HepG2 (cell line): ENCODE measurements at regions not wholly inside any gene's neighbourhood (a gene's known extent, or its start where the extent isn't known, plus 50 kb on each side); places are given as distances from the start of the nearest gene placed in this dataset.

Experiments used
- ATAC-seq: fragments of 200-7000 bp; cut with Tn5 transposase; 3 replicates; pipeline ENCODE4 v1.9.1; 2020; ENCODE audit warnings: mild to moderate bottlenecking, moderate library complexity
- BruUV-seq: library from RNA; stranded (reverse); fragments of 400-500 nt; replicated peaks from 2 replicates; lab custom pipeline; 2021; lab: Mats Ljungman, UMichigan
- CTCF ChIA-PET: fragments of 300-600 bp; formaldehyde crosslinking; extraction: SDS; loops from one replicate; lab custom pipeline; 2021; ENCODE audit warnings: low total read pairs, inconsistent platforms, low intra/inter-chr PET ratio; lab: Yijun Ruan, JAX
- POLR2A ChIA-PET: fragments of 350-600 bp; sonication (Branson Sonifier 250); formaldehyde crosslinking; loops from one replicate; lab custom pipeline; 2020; ENCODE audit warnings: antibody characterized with exemption, inconsistent platforms; lab: Yijun Ruan, JAX
- DNase-seq: peaks from one replicate; pipeline ENCODE4 v3.0.0-alpha.2; 2015; ENCODE audit warnings: low spot score
- FAIRE-seq: peaks from 3 replicates; lab custom pipeline; 2011; peaks lifted over from hg19 to GRCh38; lab: Jason Lieb, UNC
- H2AFZ ChIP-seq: one replicate; pipeline ENCODE4 v1.6.1; 2011; ENCODE audit warnings: low read length, inconsistent platforms
- H3K27ac ChIP-seq: fragments of 300-600 bp; 3 replicates; pipeline ENCODE4 v1.8.0; 2011; ENCODE audit warnings: mixed run types, mild to moderate bottlenecking, mixed read lengths, low read length, inconsistent platforms; ENCODE audit not compliant: insufficient read depth; ENCODE audit errors: extremely low read length
- H3K27me3 ChIP-seq, 2 experiments: fragments of 200-600 bp in 1 of 2; 2 replicates in 1 of 2; 3 replicates in 1 of 2; pipeline versions ENCODE4 v1.6.0 to v1.8.0; 2011; ENCODE audit warnings: low read length in 2 of 2, mild to moderate bottlenecking in 2 of 2, moderate library complexity in 2 of 2, inconsistent platforms in 1 of 2; ENCODE audit not compliant: insufficient read depth in 2 of 2, control insufficient read depth in 1 of 2
- H3K36me3 ChIP-seq, 2 experiments: fragments of 200-600 bp in 1 of 2; replicated peaks in 1 of 2; 2 replicates in 1 of 2; 3 replicates in 1 of 2; pipeline versions ENCODE4 v1.5.1 to v1.8.0; 2011; ENCODE audit warnings: low read length in 2 of 2, inconsistent platforms in 1 of 2; ENCODE audit not compliant: insufficient read depth in 2 of 2, control insufficient read depth in 1 of 2
- H3K4me1 ChIP-seq: 2 replicates; pipeline ENCODE4 v1.5.1; 2012; ENCODE audit warnings: low read length, inconsistent platforms; ENCODE audit not compliant: insufficient read depth
- H3K4me2 ChIP-seq: 2 replicates; pipeline ENCODE4 v1.6.0; 2011; ENCODE audit warnings: low read depth, low read length, inconsistent platforms
- H3K4me3 ChIP-seq, 3 experiments: fragments of 200-600 bp in 1 of 3; sonication (generic), shearing (Covaris generic) in 1 of 3; replicated peaks in 1 of 3; 2 replicates each; pipeline ENCODE4 v1.5.1; 2011 to 2016; ENCODE audit warnings: low read length in 3 of 3, inconsistent platforms in 2 of 3, low read depth in 2 of 3, mild to moderate bottlenecking in 2 of 3, control low read depth in 1 of 3, mixed read lengths in 1 of 3; ENCODE audit not compliant: insufficient read depth in 1 of 3
- H3K79me2 ChIP-seq: one replicate; pipeline ENCODE4 v1.6.1; 2011; ENCODE audit warnings: low read length, inconsistent platforms; ENCODE audit not compliant: insufficient read depth
- H3K9ac ChIP-seq: 2 replicates; pipeline ENCODE4 v1.6.0; 2011; ENCODE audit warnings: mild to moderate bottlenecking, low read depth, low read length, inconsistent platforms; ENCODE audit not compliant: insufficient read depth
- H3K9me3 ChIP-seq: 2 replicates; pipeline ENCODE4 v1.5.1; 2012; ENCODE audit warnings: mild to moderate bottlenecking, low read length
- H4K20me1 ChIP-seq: 2 replicates; pipeline ENCODE4 v1.6.0; 2011; ENCODE audit warnings: inconsistent platforms, mild to moderate bottlenecking, low read length, moderate library complexity; ENCODE audit not compliant: insufficient read depth
- AHR ChIP-seq: IDR thresholded peaks from 2 replicates; pipeline ENCODE4 v1.6.1; 2018; ENCODE audit warnings: missing genetic modification reagents, missing compliant biosample characterization
- KAT8 ChIP-seq: IDR thresholded peaks from 2 replicates; pipeline ENCODE4 v1.6.1; 2016; ENCODE audit warnings: missing genetic modification reagents, missing compliant biosample characterization
- MED13 ChIP-seq: sonication (generic); formaldehyde crosslinking; IDR thresholded peaks from 2 replicates; pipeline ENCODE4 v1.5.0; 2020; ENCODE audit warnings: missing genetic modification reagents
- MTA3 ChIP-seq: sonication (generic); formaldehyde crosslinking; IDR thresholded peaks from 2 replicates; pipeline ENCODE4 v1.4.0; 2020; ENCODE audit warnings: missing genetic modification reagents
- NFATC3 ChIP-seq: sonication (generic); formaldehyde crosslinking; IDR thresholded peaks from 2 replicates; pipeline ENCODE4 v1.5.1; 2020; ENCODE audit warnings: mild to moderate bottlenecking, missing genetic modification reagents
- PHF21A ChIP-seq: sonication (generic); formaldehyde crosslinking; IDR thresholded peaks from 2 replicates; pipeline ENCODE4 v1.5.0; 2020; ENCODE audit warnings: mild to moderate bottlenecking, missing genetic modification reagents
- PRPF4 ChIP-seq: fragments of 200-400 bp; formaldehyde crosslinking; IDR thresholded peaks from 2 replicates; pipeline ENCODE4 v1.6.1; 2016; ENCODE audit warnings: low read length, low read depth; ENCODE audit not compliant: poor library complexity, severe bottlenecking
- SALL2 ChIP-seq: sonication (generic); formaldehyde crosslinking; IDR thresholded peaks from 2 replicates; pipeline ENCODE4 v1.8.1; 2023; ENCODE audit warnings: mild to moderate bottlenecking, missing genetic modification reagents, inconsistent platforms
- SMARCC2 ChIP-seq: fragments of 450-650 bp; IDR thresholded peaks from 2 replicates; pipeline ENCODE4 v1.6.1; 2017; ENCODE audit warnings: antibody characterized with exemption, mild to moderate bottlenecking
- SMC3 ChIP-seq: IDR thresholded peaks from 2 replicates; pipeline ENCODE4 v1.6.1; 2011; ENCODE audit warnings: low read length, improper control_type of control experiment
- ZNF101 ChIP-seq: sonication (generic); formaldehyde crosslinking; IDR thresholded peaks from 2 replicates; pipeline ENCODE4 v1.4.0; 2020; ENCODE audit warnings: mild to moderate bottlenecking, low read depth, missing genetic modification reagents, borderline replicate concordance
- ZNF496 ChIP-seq: sonication (generic); formaldehyde crosslinking; IDR thresholded peaks from 2 replicates; pipeline ENCODE4 v1.8.1; 2023; ENCODE audit warnings: mild to moderate bottlenecking, moderate library complexity, missing genetic modification reagents; ENCODE audit not compliant: insufficient replicate concordance
- ZNF558 ChIP-seq: sonication (generic); formaldehyde crosslinking; IDR thresholded peaks from 2 replicates; pipeline ENCODE4 v1.9.0; 2022; ENCODE audit warnings: mild to moderate bottlenecking, missing genetic modification reagents, borderline replicate concordance
- ZNF567 ChIP-seq: sonication (generic); formaldehyde crosslinking; IDR thresholded peaks from 2 replicates; pipeline ENCODE4 v1.8.1; 2023; ENCODE audit warnings: mild to moderate bottlenecking, missing genetic modification reagents, borderline replicate concordance
- ZNF616 ChIP-seq: sonication (generic); formaldehyde crosslinking; IDR thresholded peaks from 2 replicates; pipeline ENCODE4 v1.5.0; 2020; ENCODE audit warnings: low read depth, mild to moderate bottlenecking, missing genetic modification reagents
- ZNF768 ChIP-seq: sonication (generic); formaldehyde crosslinking; IDR thresholded peaks from 2 replicates; pipeline ENCODE4 v1.4.0; 2020; ENCODE audit warnings: missing genetic modification reagents
- ZSCAN9 ChIP-seq: IDR thresholded peaks from 2 replicates; pipeline ENCODE4 v1.6.1; 2016; ENCODE audit warnings: borderline replicate concordance
- WGBS: methylation state at CpG from one replicate; pipeline ENCODE4 v1.1.6; 2017; ENCODE audit warnings: low lambda C conversion rate; 5-methylcytosine and 5-hydroxymethylcytosine counted together
- in situ Hi-C: cut with HindIII; loops from 2 replicates; pipeline ENCODE4 v1.10.0; 2017; ENCODE audit warnings: low pct_unique_long_range_greater_than_20kb; ENCODE audit not compliant: extremely low pct_ligation_motif_present
- intact Hi-C: fragments of 100-400 bp; cut with micrococcal nuclease; formaldehyde crosslinking; loops from one replicate; pipeline ENCODE4 v1.10.0; 2022; ENCODE audit not compliant: unreplicated experiment
- TF ChIP-seq, protein P1 (sequence below): sonication (generic); formaldehyde crosslinking; IDR thresholded peaks from 2 replicates; pipeline ENCODE4 v1.5.0; 2020; ENCODE audit warnings: missing genetic modification reagents

DNA sequence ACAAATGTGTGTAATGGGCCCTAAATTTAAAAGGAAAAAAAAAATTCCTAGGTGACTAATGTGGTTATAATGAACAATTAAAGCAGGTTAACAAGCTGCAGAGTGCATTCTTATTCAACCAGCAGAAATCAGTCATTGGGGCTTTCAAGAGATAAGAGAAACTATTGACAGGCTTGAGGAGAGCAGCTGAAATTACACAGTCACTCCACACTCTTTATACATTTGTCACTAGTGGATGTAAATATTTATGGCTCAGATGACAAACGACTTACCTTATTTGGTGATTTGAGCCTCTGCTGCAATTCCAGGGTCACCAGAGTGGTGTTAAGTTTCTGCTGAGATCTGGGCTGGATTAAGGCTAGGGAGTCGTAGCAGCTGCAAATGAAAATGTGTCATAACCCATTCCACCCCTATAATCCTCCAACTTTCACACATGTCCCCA lies 896.3 kb downstream of the TTLL7 start (continued):
- TF ChIP-seq SALL2 (CRISPR knock-in tag) (no peak), ZSCAN9 (CRISPR knock-in tag) (no peak), AHR (CRISPR knock-in tag) (no peak), ZNF558 (CRISPR knock-in tag) (no peak), ZNF616 (no peak), SMC3 (no peak)

DNA sequence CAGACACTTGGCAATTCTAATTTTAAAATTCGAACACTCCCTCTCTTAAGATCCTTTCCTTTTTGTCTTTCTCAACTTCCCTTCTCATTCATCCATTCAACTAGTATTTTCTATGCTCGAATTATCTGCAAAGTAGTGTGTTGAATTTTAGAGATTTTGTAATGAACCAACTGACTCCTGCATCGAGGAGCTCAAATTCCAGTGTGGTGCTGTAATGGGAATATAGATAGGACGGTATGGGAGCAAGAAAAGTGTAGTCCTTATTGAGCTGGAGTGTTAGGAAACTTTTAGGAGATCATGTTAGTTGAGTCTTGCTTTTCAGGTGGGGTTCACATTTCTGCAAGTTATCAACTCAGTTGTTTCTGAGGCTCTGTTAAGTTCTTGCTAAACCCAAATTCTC lies 897.5 kb downstream of the TTLL7 start:
- DNase-seq (no peak), ATAC-seq (no peak)
- Histone ChIP-seq H3K9me3 (peaks cover 82% of the 10 kb centered on the region), H3K4me3 (no peak overlapping the region), H3K4me2 (no peak overlapping the region), H4K20me1 (no peaks in the 10 kb centered on the region), H3K27me3 (no peaks in the 10 kb centered on the region), H3K4me1 (no peaks in the 10 kb centered on the region), H3K36me3 (no peaks in the 10 kb centered on the region), H3K27ac (no peak overlapping the region), H3K9ac (no peak overlapping the region), H3K79me2 (no peaks in the 10 kb centered on the region)
- ChIA-PET POLR2A (no interaction called here), CTCF (no interaction called here)
- no TSS peak for BruUV-seq
- in situ Hi-C loops (no loop called here), intact Hi-C loops (no loop called here)
- WGBS, result under 1% methylated on average over 4 of the region's 4 CpGs
- TF ChIP-seq MED13 (CRISPR knock-in tag), result no peak
- no peak for TF ChIP-seq SMARCC2
- no peak for TF ChIP-seq ZNF558 (CRISPR knock-in tag)
- TF ChIP-seq PHF21A (CRISPR knock-in tag), result no peak
- no peak for TF ChIP-seq MTA3 (CRISPR knock-in tag)
- TF ChIP-seq ZNF768 (CRISPR knock-in tag), result no peak
- TF ChIP-seq NFATC3 (CRISPR knock-in tag), result no peak
- TF ChIP-seq PRPF4, result no peak
- no peak for TF ChIP-seq KAT8 (CRISPR knock-in tag)
- no peak for TF ChIP-seq ZNF101 (CRISPR knock-in tag)
- no peak for TF ChIP-seq ZNF496 (CRISPR knock-in tag)
- no peak for TF ChIP-seq ZNF567 (CRISPR knock-in tag)
- TF ChIP-seq, protein P1, sequence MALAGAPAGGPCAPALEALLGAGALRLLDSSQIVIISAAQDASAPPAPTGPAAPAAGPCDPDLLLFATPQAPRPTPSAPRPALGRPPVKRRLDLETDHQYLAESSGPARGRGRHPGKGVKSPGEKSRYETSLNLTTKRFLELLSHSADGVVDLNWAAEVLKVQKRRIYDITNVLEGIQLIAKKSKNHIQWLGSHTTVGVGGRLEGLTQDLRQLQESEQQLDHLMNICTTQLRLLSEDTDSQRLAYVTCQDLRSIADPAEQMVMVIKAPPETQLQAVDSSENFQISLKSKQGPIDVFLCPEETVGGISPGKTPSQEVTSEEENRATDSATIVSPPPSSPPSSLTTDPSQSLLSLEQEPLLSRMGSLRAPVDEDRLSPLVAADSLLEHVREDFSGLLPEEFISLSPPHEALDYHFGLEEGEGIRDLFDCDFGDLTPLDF (CRISPR knock-in tag), result no peak
- TF ChIP-seq, all 625 proteins: peak for 0
- no peak overlapping the region for H2AFZ ChIP-seq
- FAIRE-seq, result no peak
